ENCODE measurements at regions not wholly inside any gene's neighbourhood (a gene's known extent, or its start where the extent isn't known, plus 50 kb on each side); places are given as distances from the start of the nearest gene placed in this dataset.

DNA sequence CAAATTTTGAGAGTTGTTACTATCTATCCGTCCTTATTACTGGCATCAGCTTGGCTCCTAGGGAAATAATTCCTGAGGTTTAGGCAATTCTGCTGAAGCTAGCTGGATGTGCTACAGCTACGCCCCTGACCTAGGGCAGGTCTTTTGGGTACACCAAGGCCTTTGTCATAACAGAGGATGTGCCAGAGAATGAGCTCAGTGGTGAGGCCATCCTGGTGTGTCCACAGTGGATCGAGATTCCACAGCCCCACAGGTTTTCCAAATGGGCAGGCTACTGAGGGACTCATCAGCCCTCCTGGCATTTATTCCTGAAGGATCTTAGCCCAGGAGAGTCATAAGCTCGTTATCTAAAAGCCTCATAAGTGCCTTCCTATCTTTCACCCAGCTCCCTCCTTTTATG is 475.2 kb upstream of the USP24 start:
- peaks cover 0 to 3% (median 2%) of the 10 kb centered on the region in 3 donors for H3K27me3 Mint-ChIP-seq (ENCODE audit: low read depth in 3 of 3)
- H3K27ac ChIP-seq (ENCODE audit: low read depth in 1 of 2, low read length in 2 of 2), result no peak overlapping the region

DNA sequence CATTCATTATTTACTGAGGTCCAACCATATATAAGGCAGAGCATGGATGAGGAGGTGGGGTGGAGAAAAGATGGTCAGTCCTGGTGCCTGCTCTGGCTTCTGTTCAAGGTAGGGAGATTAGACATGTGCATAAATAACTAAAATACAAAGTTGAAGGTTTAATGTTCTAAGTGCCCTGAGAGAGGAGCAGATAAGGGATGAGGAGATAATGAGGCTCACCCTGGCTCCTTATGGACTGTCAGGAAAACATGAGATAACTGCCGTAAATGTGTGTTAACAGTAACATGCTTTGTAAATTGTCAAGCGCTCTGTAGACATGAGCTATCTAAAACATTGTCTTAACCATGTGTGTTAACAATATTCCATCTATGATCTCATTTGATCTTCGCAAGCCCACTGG is 474.6 kb upstream of the USP24 start:
- intact Hi-C loops (cut with micrococcal nuclease), result no loop called here
- Mint-ChIP-seq H3K36me3 (no peaks in the 10 kb centered on the region), H3K9me3 (peaks cover 0 to 1% (median 0%) of the 10 kb centered on the region in 7 donors), H3K4me3 (no peak overlapping the region), H3K4me1 (no peaks in the 10 kb centered on the region), H3K27me3 (ENCODE audit: low read depth in 3 of 3) (peaks cover 0 to 3% (median 2%) of the 10 kb centered on the region in 3 donors), H3K27ac (no peak overlapping the region)
- Histone ChIP-seq H3K36me3 (replicated peaks in 1 of 2; ENCODE audit: control insufficient read depth in 1 of 2, insufficient read depth in 2 of 2, low read length in 2 of 2) (no peaks in the 10 kb centered on the region), H3K4me1 (ENCODE audit: control insufficient read depth in 1 of 2, insufficient read depth in 2 of 2, low read length in 2 of 2) (no peaks in the 10 kb centered on the region), H2AFZ (ENCODE audit: insufficient read depth, low read depth, low read length, poor library complexity, severe bottlenecking) (no peak overlapping the region), H3K4me2 (replicated peaks; ENCODE audit: extremely low read depth, low read length, poor library complexity, severe bottlenecking) (no peak overlapping the region), H4K20me1 (ENCODE audit: insufficient read depth, low read length) (no peaks in the 10 kb centered on the region), H3K27me3 (ENCODE audit: control insufficient read depth in 2 of 2, insufficient read depth in 2 of 2, low read length in 2 of 2) (no peaks in the 10 kb centered on the region), H3K9me3 (replicated peaks in 1 of 2; ENCODE audit: control insufficient read depth in 1 of 2, insufficient read depth in 1 of 2, low read length in 2 of 2) (no peaks in the 10 kb centered on the region), H3K4me3 (replicated peaks in 1 of 3; ENCODE audit: low read depth in 2 of 3, low read length in 3 of 3) (no peak overlapping the region), H3K9ac (ENCODE audit: insufficient read depth, low read length, poor library complexity, severe bottlenecking) (no peak overlapping the region), H3K79me2 (ENCODE audit: insufficient read depth, low read length) (no peaks in the 10 kb centered on the region), H3K27ac (ENCODE audit: low read depth in 1 of 2, low read length in 2 of 2) (no peak overlapping the region)
- TF ChIP-seq, protein P1, sequence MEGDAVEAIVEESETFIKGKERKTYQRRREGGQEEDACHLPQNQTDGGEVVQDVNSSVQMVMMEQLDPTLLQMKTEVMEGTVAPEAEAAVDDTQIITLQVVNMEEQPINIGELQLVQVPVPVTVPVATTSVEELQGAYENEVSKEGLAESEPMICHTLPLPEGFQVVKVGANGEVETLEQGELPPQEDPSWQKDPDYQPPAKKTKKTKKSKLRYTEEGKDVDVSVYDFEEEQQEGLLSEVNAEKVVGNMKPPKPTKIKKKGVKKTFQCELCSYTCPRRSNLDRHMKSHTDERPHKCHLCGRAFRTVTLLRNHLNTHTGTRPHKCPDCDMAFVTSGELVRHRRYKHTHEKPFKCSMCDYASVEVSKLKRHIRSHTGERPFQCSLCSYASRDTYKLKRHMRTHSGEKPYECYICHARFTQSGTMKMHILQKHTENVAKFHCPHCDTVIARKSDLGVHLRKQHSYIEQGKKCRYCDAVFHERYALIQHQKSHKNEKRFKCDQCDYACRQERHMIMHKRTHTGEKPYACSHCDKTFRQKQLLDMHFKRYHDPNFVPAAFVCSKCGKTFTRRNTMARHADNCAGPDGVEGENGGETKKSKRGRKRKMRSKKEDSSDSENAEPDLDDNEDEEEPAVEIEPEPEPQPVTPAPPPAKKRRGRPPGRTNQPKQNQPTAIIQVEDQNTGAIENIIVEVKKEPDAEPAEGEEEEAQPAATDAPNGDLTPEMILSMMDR (IDR thresholded peaks at IDR 0.05), result no peak
- DNase-seq, result no peak
- WGBS (ENCODE audit: insufficient coverage), result 100% methylated on average over 1 of the region's 3 CpGs

More for the DNA sequence above, 475.2 kb upstream of the USP24 start:
- Histone ChIP-seq H2AFZ (ENCODE audit: insufficient read depth, low read depth, low read length, poor library complexity, severe bottlenecking) (no peak overlapping the region), H3K79me2 (ENCODE audit: insufficient read depth, low read length) (no peaks in the 10 kb centered on the region), H4K20me1 (ENCODE audit: insufficient read depth, low read length) (no peaks in the 10 kb centered on the region), H3K9me3 (replicated peaks in 1 of 2; ENCODE audit: control insufficient read depth in 1 of 2, insufficient read depth in 1 of 2, low read length in 2 of 2) (no peaks in the 10 kb centered on the region), H3K36me3 (replicated peaks in 1 of 2; ENCODE audit: control insufficient read depth in 1 of 2, insufficient read depth in 2 of 2, low read length in 2 of 2) (no peaks in the 10 kb centered on the region), H3K9ac (ENCODE audit: insufficient read depth, low read length, poor library complexity, severe bottlenecking) (no peak overlapping the region), H3K4me2 (replicated peaks; ENCODE audit: extremely low read depth, low read length, poor library complexity, severe bottlenecking) (no peak overlapping the region), H3K4me3 (replicated peaks in 1 of 3; ENCODE audit: low read depth in 2 of 3, low read length in 3 of 3) (no peak overlapping the region), H3K27me3 (ENCODE audit: control insufficient read depth in 2 of 2, insufficient read depth in 2 of 2, low read length in 2 of 2) (no peaks in the 10 kb centered on the region), H3K4me1 (ENCODE audit: control insufficient read depth in 1 of 2, insufficient read depth in 2 of 2, low read length in 2 of 2) (no peaks in the 10 kb centered on the region)
- H3K4me3 Mint-ChIP-seq, result no peak overlapping the region
- H3K4me1 Mint-ChIP-seq, result no peaks in the 10 kb centered on the region
- DNase-seq, result no peak
- no peak overlapping the region for H3K27ac Mint-ChIP-seq
- intact Hi-C loops (cut with micrococcal nuclease), result no loop called here
- TF ChIP-seq, protein P1 (IDR thresholded peaks at IDR 0.05), result no peak
- H3K36me3 Mint-ChIP-seq, result no peaks in the 10 kb centered on the region
- WGBS (ENCODE audit: insufficient coverage), result 97% methylated on average over 3 of the region's 4 CpGs
- peaks cover 0 to 1% (median 0%) of the 10 kb centered on the region in 7 donors for H3K9me3 Mint-ChIP-seq

Data from CD14-positive monocyte (primary cell).